ENCODE measurements at regions not wholly inside any gene's neighbourhood (a gene's known extent, or its start where the extent isn't known, plus 50 kb on each side); places are given as distances from the start of the nearest gene placed in this dataset.

- no peak for TF ChIP-seq ZNF274 (IDR thresholded peaks at IDR 0.05; ENCODE audit: low read depth, low read length)
- TF ChIP-seq YY1 (IDR thresholded peaks at IDR 0.05; ENCODE audit: insufficient read depth, insufficient read length) = no peak
- no peak for TF ChIP-seq SUZ12 (IDR thresholded peaks at IDR 0.05; ENCODE audit: extremely low read depth, insufficient read depth, insufficient read length)
These were observed 234.3 kb downstream of the CALCRL start for GRCh38 chr2:187213798-187214197.

Measured in NT2/D1 (cell line).